ENCODE measurements at regions not wholly inside any gene's neighbourhood (a gene's known extent, or its start where the extent isn't known, plus 50 kb on each side); places are given as distances from the start of the nearest gene placed in this dataset.

GRCh38 chr5:165258197-165258771 is 1752.9 kb downstream of the MAT2B start:
- H3K36me3 ChIP-seq (ENCODE audit: insufficient read depth, low read length), result no peaks in the 10 kb centered on the region
- no peak overlapping the region for H3K4me3 ChIP-seq
- no peak for DNase-seq (ENCODE audit: low read depth, low spot score)
- TF ChIP-seq POLR2AphosphoS5 (IDR thresholded peaks at IDR 0.05; ENCODE audit: borderline replicate concordance, low read depth, low read length), result no peak
- no peak overlapping the region for H3K27ac ChIP-seq
- no peaks in the 10 kb centered on the region for H3K9me3 ChIP-seq (ENCODE audit: low read depth, low read length)
- H3K9ac ChIP-seq (ENCODE audit: insufficient read length), result no peak overlapping the region

GRCh38 chr5:165260426-165260825 is 1755.0 kb downstream of the MAT2B start:
- no peak for DNase-seq (ENCODE audit: low read depth, low spot score)
- no peak for TF ChIP-seq EZH2 (IDR thresholded peaks at IDR 0.05)
- TF ChIP-seq POLR2AphosphoS5 (IDR thresholded peaks at IDR 0.05; ENCODE audit: borderline replicate concordance, low read depth, low read length), result no peak
- TF ChIP-seq FOXP2 (optimal IDR thresholded peaks at IDR 0.05; ENCODE audit: control extremely low read depth, extremely low read length, insufficient read depth), result no peak
- H3K9me3 ChIP-seq (ENCODE audit: low read depth, low read length), result no peaks in the 10 kb centered on the region

DNA sequence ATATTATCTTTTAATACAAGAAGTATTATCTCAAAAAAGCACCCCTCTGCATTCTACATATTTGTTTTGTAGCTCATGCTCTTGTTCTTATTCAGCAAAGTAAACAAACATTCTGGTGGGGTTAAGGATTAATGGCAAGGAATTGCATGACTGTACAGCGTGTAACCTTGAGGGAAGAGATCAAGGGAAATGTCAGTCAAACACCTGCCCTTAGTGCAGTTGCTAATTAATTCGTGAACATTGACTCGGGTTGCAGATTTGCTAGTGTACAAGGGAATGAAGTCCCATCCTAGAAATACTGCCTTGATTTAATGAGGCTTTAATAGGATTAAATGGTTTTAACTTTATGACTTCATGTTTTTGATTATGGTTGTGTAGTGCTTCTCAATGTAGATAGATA is 1758.1 kb downstream of the MAT2B start:
- H3K9ac ChIP-seq (ENCODE audit: insufficient read length), result no peak overlapping the region
- no peaks in the 10 kb centered on the region for H3K9me3 ChIP-seq (ENCODE audit: low read depth, low read length)
- H3K27ac ChIP-seq, result no peak overlapping the region
- no peak for DNase-seq (ENCODE audit: low read depth, low spot score)
- H3K36me3 ChIP-seq (ENCODE audit: insufficient read depth, low read length), result no peaks in the 10 kb centered on the region
- no peak overlapping the region for H3K4me3 ChIP-seq
- no peak for TF ChIP-seq POLR2AphosphoS5 (IDR thresholded peaks at IDR 0.05; ENCODE audit: borderline replicate concordance, low read depth, low read length)
- no peak for TF ChIP-seq FOXP2 (optimal IDR thresholded peaks at IDR 0.05; ENCODE audit: control extremely low read depth, extremely low read length, insufficient read depth)
- TF ChIP-seq EZH2 (IDR thresholded peaks at IDR 0.05), result no peak

More at GRCh38 chr5:165260426-165260825, 1755.0 kb downstream of the MAT2B start:
- H3K9ac ChIP-seq (ENCODE audit: insufficient read length), result no peak overlapping the region
- H3K27ac ChIP-seq, result no peak overlapping the region
- H3K4me3 ChIP-seq, result no peak overlapping the region
- no peaks in the 10 kb centered on the region for H3K36me3 ChIP-seq (ENCODE audit: insufficient read depth, low read length)

DNA sequence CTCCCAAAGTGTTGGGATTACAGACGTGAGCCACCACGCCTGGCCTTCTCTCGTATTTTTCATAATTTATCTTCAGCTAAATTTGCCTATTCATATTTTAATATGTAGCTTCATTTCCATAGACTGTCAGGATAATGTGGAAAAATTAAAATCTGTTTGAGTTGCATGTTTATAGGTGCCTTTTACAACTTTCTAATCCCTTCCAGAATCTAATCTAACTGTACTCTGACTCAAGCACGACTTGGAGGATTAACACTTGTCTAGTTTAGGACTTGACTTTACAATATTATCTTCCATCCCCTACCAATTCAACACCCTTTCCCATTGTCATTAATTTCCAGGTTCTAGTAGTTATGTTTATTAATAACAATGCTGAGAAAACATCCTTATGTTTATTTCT is 1761.5 kb downstream of the MAT2B start:
- TF ChIP-seq POLR2AphosphoS5 (IDR thresholded peaks at IDR 0.05; ENCODE audit: borderline replicate concordance, low read depth, low read length), result no peak
- no peak for TF ChIP-seq FOXP2 (optimal IDR thresholded peaks at IDR 0.05; ENCODE audit: control extremely low read depth, extremely low read length, insufficient read depth)
- TF ChIP-seq EZH2 (IDR thresholded peaks at IDR 0.05), result no peak
- Histone ChIP-seq H3K27ac (no peak overlapping the region), H3K4me3 (no peak overlapping the region), H3K36me3 (ENCODE audit: insufficient read depth, low read length) (no peaks in the 10 kb centered on the region), H3K9me3 (ENCODE audit: low read depth, low read length) (no peaks in the 10 kb centered on the region), H3K9ac (ENCODE audit: insufficient read length) (no peak overlapping the region)
- no peak for DNase-seq (ENCODE audit: low read depth, low spot score)

GRCh38 chr5:165272436-165272835 is 1767.0 kb downstream of the MAT2B start:
- Histone ChIP-seq H3K9me3 (ENCODE audit: low read depth, low read length) (no peaks in the 10 kb centered on the region), H3K36me3 (ENCODE audit: insufficient read depth, low read length) (no peaks in the 10 kb centered on the region), H3K27ac (no peak overlapping the region), H3K9ac (ENCODE audit: insufficient read length) (no peak overlapping the region), H3K4me3 (no peak overlapping the region)
- DNase-seq (ENCODE audit: low read depth, low spot score), result no peak
- TF ChIP-seq FOXP2 (optimal IDR thresholded peaks at IDR 0.05; ENCODE audit: control extremely low read depth, extremely low read length, insufficient read depth) (no peak), POLR2AphosphoS5 (IDR thresholded peaks at IDR 0.05; ENCODE audit: borderline replicate concordance, low read depth, low read length) (no peak), EZH2 (IDR thresholded peaks at IDR 0.05) (no peak)

GRCh38 chr5:165277661-165278060 is 1772.2 kb downstream of the MAT2B start:
- no peak for DNase-seq (ENCODE audit: low read depth, low spot score)
- H3K9ac ChIP-seq (ENCODE audit: insufficient read length), result no peak overlapping the region
- H3K9me3 ChIP-seq (ENCODE audit: low read depth, low read length), result no peaks in the 10 kb centered on the region
- TF ChIP-seq POLR2AphosphoS5 (IDR thresholded peaks at IDR 0.05; ENCODE audit: borderline replicate concordance, low read depth, low read length) (no peak), FOXP2 (optimal IDR thresholded peaks at IDR 0.05; ENCODE audit: control extremely low read depth, extremely low read length, insufficient read depth) (no peak), EZH2 (IDR thresholded peaks at IDR 0.05) (no peak)
- H3K36me3 ChIP-seq (ENCODE audit: insufficient read depth, low read length), result no peaks in the 10 kb centered on the region
- no peak overlapping the region for H3K27ac ChIP-seq
- no peak overlapping the region for H3K4me3 ChIP-seq

DNA sequence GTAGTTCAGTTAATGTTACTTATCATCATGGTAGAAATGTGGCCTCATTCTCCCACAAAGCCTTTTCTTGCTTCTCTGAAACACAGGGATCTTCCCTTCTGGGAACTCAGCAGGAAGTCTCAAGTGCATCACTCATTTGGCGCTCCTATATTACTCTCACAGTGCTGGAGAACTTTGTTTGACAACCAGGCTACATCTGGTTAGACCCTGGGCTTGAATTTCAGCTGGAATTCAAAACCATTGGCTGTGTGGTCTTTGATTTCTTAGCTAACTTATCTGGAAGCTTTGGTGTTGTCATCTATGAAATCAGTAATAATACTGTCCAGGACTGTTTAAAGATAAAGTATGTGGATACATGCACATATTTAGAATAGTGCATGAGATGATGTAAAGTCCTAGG is 1777.1 kb downstream of the MAT2B start:
- no peak overlapping the region for H3K4me3 ChIP-seq
- no peak for DNase-seq (ENCODE audit: low read depth, low spot score)
- no peak for TF ChIP-seq FOXP2 (optimal IDR thresholded peaks at IDR 0.05; ENCODE audit: control extremely low read depth, extremely low read length, insufficient read depth)
- no peak for TF ChIP-seq EZH2 (IDR thresholded peaks at IDR 0.05)
- TF ChIP-seq POLR2AphosphoS5 (IDR thresholded peaks at IDR 0.05; ENCODE audit: borderline replicate concordance, low read depth, low read length), result no peak
- H3K9ac ChIP-seq (ENCODE audit: insufficient read length), result no peak overlapping the region
- H3K9me3 ChIP-seq (ENCODE audit: low read depth, low read length), result no peaks in the 10 kb centered on the region
- H3K36me3 ChIP-seq (ENCODE audit: insufficient read depth, low read length), result no peaks in the 10 kb centered on the region
- no peak overlapping the region for H3K27ac ChIP-seq

DNA sequence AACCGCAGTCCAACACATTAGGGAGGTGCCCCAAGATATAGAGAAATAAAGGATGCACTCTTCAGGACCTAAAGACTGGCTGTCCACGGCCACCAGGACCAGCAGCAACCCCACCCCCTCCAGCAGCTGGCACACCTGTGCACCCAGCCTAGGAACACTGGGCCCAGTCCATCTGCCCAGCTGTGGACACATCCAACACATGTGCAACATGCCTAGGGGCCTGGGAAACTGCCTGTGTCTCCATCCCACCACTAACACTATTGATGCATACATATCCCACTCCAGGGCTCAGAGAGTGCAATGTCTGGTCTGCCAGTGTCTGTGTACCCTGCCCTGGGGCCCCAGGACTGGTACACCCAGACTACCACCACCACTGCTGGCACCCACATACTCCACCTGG is 1781.3 kb downstream of the MAT2B start:
- no peak overlapping the region for H3K9ac ChIP-seq (ENCODE audit: insufficient read length)
- H3K27ac ChIP-seq, result no peak overlapping the region
- no peak for DNase-seq (ENCODE audit: low read depth, low spot score)
- TF ChIP-seq EZH2 (IDR thresholded peaks at IDR 0.05) (no peak), POLR2AphosphoS5 (IDR thresholded peaks at IDR 0.05; ENCODE audit: borderline replicate concordance, low read depth, low read length) (no peak), FOXP2 (optimal IDR thresholded peaks at IDR 0.05; ENCODE audit: control extremely low read depth, extremely low read length, insufficient read depth) (no peak)
- H3K36me3 ChIP-seq (ENCODE audit: insufficient read depth, low read length), result no peaks in the 10 kb centered on the region
- H3K9me3 ChIP-seq (ENCODE audit: low read depth, low read length), result no peaks in the 10 kb centered on the region
- no peak overlapping the region for H3K4me3 ChIP-seq

DNA sequence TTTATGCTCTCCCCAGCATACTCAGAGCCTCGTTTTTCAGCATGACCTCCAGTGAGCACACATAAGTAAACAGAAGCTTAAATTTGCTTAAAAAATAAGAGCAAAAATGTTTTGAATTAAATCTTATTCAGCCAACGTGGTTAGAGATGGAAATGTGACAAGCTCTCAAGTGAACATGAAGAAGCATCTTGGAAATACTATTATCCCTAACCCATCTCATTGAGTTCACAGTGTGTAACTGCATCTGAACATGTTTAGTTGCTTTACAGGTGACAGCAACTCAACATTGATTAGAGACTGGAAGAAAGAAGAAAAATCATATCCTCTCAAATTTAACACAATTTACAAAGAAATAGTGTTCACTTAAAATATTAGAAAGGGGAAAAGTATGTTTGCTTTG is 1785.1 kb downstream of the MAT2B start:
- Histone ChIP-seq H3K4me3 (0 out of 2 replicates have a peak overlapping the region, but pooled peaks have one; percentile 13), H3K9ac (ENCODE audit: insufficient read length) (no peak overlapping the region), H3K36me3 (ENCODE audit: insufficient read depth, low read length) (no peaks in the 10 kb centered on the region), H3K27ac (peak overlapping the region; percentile 59), H3K9me3 (ENCODE audit: low read depth, low read length) (no peaks in the 10 kb centered on the region)
- DNase-seq (ENCODE audit: low read depth, low spot score), result no peak
- no peak for TF ChIP-seq POLR2AphosphoS5 (IDR thresholded peaks at IDR 0.05; ENCODE audit: borderline replicate concordance, low read depth, low read length)
- no peak for TF ChIP-seq FOXP2 (optimal IDR thresholded peaks at IDR 0.05; ENCODE audit: control extremely low read depth, extremely low read length, insufficient read depth)
- no peak for TF ChIP-seq EZH2 (IDR thresholded peaks at IDR 0.05)
